SH-SY5Y (cell line): ENCODE measurements at regions not wholly inside any gene's neighbourhood (a gene's known extent, or its start where the extent isn't known, plus 50 kb on each side); places are given as distances from the start of the nearest gene placed in this dataset.

ENCODE experiments used
- GATA2 ChIP-seq: IDR thresholded peaks from 2 replicates; pipeline ENCODE4 v1.6.1; 2011; ENCODE audit warnings: mild to moderate bottlenecking, low read depth, low read length
- GATA3 ChIP-seq: IDR thresholded peaks from 2 replicates; pipeline ENCODE4 v1.6.1; 2011; ENCODE audit warnings: low read depth, mild to moderate bottlenecking, low read length, moderate library complexity

GRCh38 chr7:88629559-88629958, 129.9 kb upstream of the ZNF804B start:
- TF ChIP-seq GATA3 (no peak), GATA2 (no peak)
